CD14-positive monocyte (primary cell): ENCODE measurements at regions not wholly inside any gene's neighbourhood (a gene's known extent, or its start where the extent isn't known, plus 50 kb on each side); places are given as distances from the start of the nearest gene placed in this dataset.

Source experiments
- DNase-seq, 3 donors: peaks; one replicate each; pipeline ENCODE4 v3.0.0-alpha.2; 2011 to 2022
- H2AFZ ChIP-seq: 2 replicates; pipeline ENCODE4 v1.6.0; 2012; ENCODE audit warnings: mild to moderate bottlenecking, low read depth, low read length, inconsistent platforms; ENCODE audit not compliant: insufficient read depth, poor library complexity, severe bottlenecking
- H3K27ac ChIP-seq, 2 donors: 1 replicate in 1 of 2; 2 replicates in 1 of 2; pipeline ENCODE4 v1.5.1; 2012 to 2013; ENCODE audit warnings: low read length in 2 of 2, control low read depth in 1 of 2, inconsistent platforms in 1 of 2, low read depth in 1 of 2, mild to moderate bottlenecking in 1 of 2
- H3K27me3 ChIP-seq, 2 donors: one replicate each; pipeline versions ENCODE4 v1.6.0 to v1.6.1; 2011 to 2013; ENCODE audit warnings: low read length in 2 of 2; ENCODE audit not compliant: control insufficient read depth in 2 of 2, insufficient read depth in 2 of 2
- H3K36me3 ChIP-seq, 2 donors: replicated peaks in 1 of 2; 1 replicate in 1 of 2; 2 replicates in 1 of 2; pipeline versions ENCODE4 v1.5.1 to v1.6.1; 2012 to 2013; ENCODE audit warnings: low read length in 2 of 2, control low read depth in 1 of 2, inconsistent platforms in 1 of 2, mild to moderate bottlenecking in 1 of 2; ENCODE audit not compliant: insufficient read depth in 2 of 2, control insufficient read depth in 1 of 2
- H3K4me1 ChIP-seq, 2 donors: 1 replicate in 1 of 2; 2 replicates in 1 of 2; pipeline versions ENCODE4 v1.5.1 to v1.6.1; 2012 to 2013; ENCODE audit warnings: low read length in 2 of 2, control low read depth in 1 of 2, inconsistent platforms in 1 of 2, mild to moderate bottlenecking in 1 of 2, moderate library complexity in 1 of 2; ENCODE audit not compliant: insufficient read depth in 2 of 2, control insufficient read depth in 1 of 2
- H3K4me2 ChIP-seq: replicated peaks from 2 replicates; pipeline ENCODE3; 2012; ENCODE audit warnings: low read length, moderate library complexity, mild to moderate bottlenecking; ENCODE audit not compliant: poor library complexity, severe bottlenecking; ENCODE audit errors: extremely low read depth
- H3K4me3 ChIP-seq, 3 experiments: fragments of 200-600 bp in 1 of 3; sonication (generic) in 1 of 3; replicated peaks in 1 of 3; 1 replicate in 2 of 3; 2 replicates in 1 of 3; pipeline ENCODE4 v1.5.1; 2011 to 2013; ENCODE audit warnings: low read length in 3 of 3, mild to moderate bottlenecking in 3 of 3, control low read depth in 2 of 3, low read depth in 2 of 3, inconsistent platforms in 1 of 3, moderate library complexity in 1 of 3
- H3K79me2 ChIP-seq: 2 replicates; pipeline ENCODE4 v1.6.0; 2012; ENCODE audit warnings: mild to moderate bottlenecking, control low read depth, inconsistent platforms, low read length, moderate library complexity; ENCODE audit not compliant: insufficient read depth
- H3K9ac ChIP-seq: 2 replicates; pipeline ENCODE4 v1.6.0; 2017; ENCODE audit warnings: low read length, mild to moderate bottlenecking; ENCODE audit not compliant: insufficient read depth, poor library complexity, severe bottlenecking
- H3K9me3 ChIP-seq, 2 donors: replicated peaks in 1 of 2; 1 replicate in 1 of 2; 2 replicates in 1 of 2; pipeline versions ENCODE4 v1.5.1 to v1.6.1; 2012 to 2013; ENCODE audit warnings: low read length in 2 of 2, control low read depth in 1 of 2; ENCODE audit not compliant: control insufficient read depth in 1 of 2, insufficient read depth in 1 of 2
- H4K20me1 ChIP-seq: 2 replicates; pipeline ENCODE4 v1.6.0; 2012; ENCODE audit warnings: mild to moderate bottlenecking, low read length, control low read depth, moderate library complexity; ENCODE audit not compliant: insufficient read depth
- H3K27ac Mint-ChIP-seq, 7 donors: one replicate each; pipeline ENCODE4 v1.8.0; 2020; ENCODE audit warnings: mild to moderate bottlenecking in 7 of 7, mixed read lengths in 7 of 7, moderate library complexity in 6 of 7, inconsistent platforms in 2 of 7
- H3K27me3 Mint-ChIP-seq, 3 donors: one replicate each; pipeline ENCODE4 v1.8.0; 2021 to 2022; ENCODE audit warnings: low read depth in 3 of 3, mild to moderate bottlenecking in 3 of 3, mixed read lengths in 3 of 3, moderate library complexity in 3 of 3, inconsistent platforms in 1 of 3
- H3K36me3 Mint-ChIP-seq, 2 donors: one replicate each; pipeline ENCODE4 v1.8.0; 2020; ENCODE audit warnings: mixed read lengths in 2 of 2, inconsistent platforms in 1 of 2, mild to moderate bottlenecking in 1 of 2
- H3K4me1 Mint-ChIP-seq: one replicate; pipeline ENCODE4 v1.8.0; 2020; ENCODE audit warnings: mild to moderate bottlenecking, mixed read lengths
- H3K4me3 Mint-ChIP-seq, 2 donors: one replicate each; pipeline ENCODE4 v1.8.0; 2020; ENCODE audit warnings: mild to moderate bottlenecking in 2 of 2, mixed read lengths in 2 of 2, moderate library complexity in 1 of 2
- H3K9me3 Mint-ChIP-seq, 7 donors: one replicate each; pipeline ENCODE4 v1.8.0; 2020 to 2022; ENCODE audit warnings: mixed read lengths in 7 of 7, mild to moderate bottlenecking in 6 of 7, moderate library complexity in 6 of 7, inconsistent platforms in 2 of 7
- WGBS: methylation state at CpG from one replicate; pipeline ENCODE4 v1.1.5; 2013; ENCODE audit warnings: missing lambda C conversion rate; ENCODE audit not compliant: insufficient coverage; 5-methylcytosine and 5-hydroxymethylcytosine counted together
- intact Hi-C, 2 donors: fragments of 100-400 bp; cut with micrococcal nuclease; formaldehyde crosslinking; loops; one replicate each; pipeline versions ENCODE4 v1.15.0 to v1.15.1; 2023
- TF ChIP-seq, protein P1 (sequence below): fragments of 200-600 bp; IDR thresholded peaks from one replicate; pipeline ENCODE4 v1.8.0; 2022; ENCODE audit warnings: antibody characterized with exemption, mild to moderate bottlenecking

DNA sequence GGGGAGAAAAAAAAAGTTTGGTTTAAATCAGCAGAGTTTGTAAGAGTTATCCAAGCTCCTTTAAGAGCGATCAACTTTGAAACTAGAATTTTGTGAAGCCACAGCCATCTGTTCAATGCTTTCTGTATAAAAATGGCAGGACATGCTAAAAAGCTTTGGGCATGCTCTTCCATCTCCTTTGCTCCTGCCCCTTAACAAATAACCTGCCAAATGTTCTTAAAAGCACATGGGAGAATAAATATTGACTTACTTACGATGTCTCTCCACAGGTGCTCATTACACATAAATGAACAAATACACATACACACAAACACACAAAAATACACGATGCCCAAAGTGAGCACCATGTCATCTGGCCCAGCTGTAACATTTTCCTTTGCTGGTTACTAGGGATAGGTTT, 211.8 kb upstream of the DPH6 start:
- Histone ChIP-seq H3K4me2 (no peak overlapping the region), H4K20me1 (no peaks in the 10 kb centered on the region), H3K4me1 (no peaks in the 10 kb centered on the region), H3K79me2 (no peaks in the 10 kb centered on the region), H2AFZ (no peak overlapping the region), H3K27ac (no peak overlapping the region), H3K9ac (no peak overlapping the region), H3K36me3 (no peaks in the 10 kb centered on the region), H3K9me3 (no peaks in the 10 kb centered on the region), H3K27me3 (no peaks in the 10 kb centered on the region), H3K4me3 (no peak overlapping the region)
- Mint-ChIP-seq H3K9me3 (peaks cover 0 to 2% (median 0%) of the 10 kb centered on the region in 7 donors), H3K36me3 (no peaks in the 10 kb centered on the region), H3K27ac (no peak overlapping the region), H3K4me3 (no peak overlapping the region), H3K4me1 (no peaks in the 10 kb centered on the region), H3K27me3 (peaks cover 0 to 1% (median 0%) of the 10 kb centered on the region in 3 donors)
- intact Hi-C loops, result no loop called here
- WGBS, result 100% methylated on average over 1 of the region's 3 CpGs
- DNase-seq, result no peak
- TF ChIP-seq, protein P1, sequence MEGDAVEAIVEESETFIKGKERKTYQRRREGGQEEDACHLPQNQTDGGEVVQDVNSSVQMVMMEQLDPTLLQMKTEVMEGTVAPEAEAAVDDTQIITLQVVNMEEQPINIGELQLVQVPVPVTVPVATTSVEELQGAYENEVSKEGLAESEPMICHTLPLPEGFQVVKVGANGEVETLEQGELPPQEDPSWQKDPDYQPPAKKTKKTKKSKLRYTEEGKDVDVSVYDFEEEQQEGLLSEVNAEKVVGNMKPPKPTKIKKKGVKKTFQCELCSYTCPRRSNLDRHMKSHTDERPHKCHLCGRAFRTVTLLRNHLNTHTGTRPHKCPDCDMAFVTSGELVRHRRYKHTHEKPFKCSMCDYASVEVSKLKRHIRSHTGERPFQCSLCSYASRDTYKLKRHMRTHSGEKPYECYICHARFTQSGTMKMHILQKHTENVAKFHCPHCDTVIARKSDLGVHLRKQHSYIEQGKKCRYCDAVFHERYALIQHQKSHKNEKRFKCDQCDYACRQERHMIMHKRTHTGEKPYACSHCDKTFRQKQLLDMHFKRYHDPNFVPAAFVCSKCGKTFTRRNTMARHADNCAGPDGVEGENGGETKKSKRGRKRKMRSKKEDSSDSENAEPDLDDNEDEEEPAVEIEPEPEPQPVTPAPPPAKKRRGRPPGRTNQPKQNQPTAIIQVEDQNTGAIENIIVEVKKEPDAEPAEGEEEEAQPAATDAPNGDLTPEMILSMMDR, result no peak

GRCh38 chr15:35764661-35765519, 218.9 kb upstream of the DPH6 start:
- Histone ChIP-seq H3K27me3 (no peaks in the 10 kb centered on the region), H2AFZ (no peak overlapping the region), H3K79me2 (no peaks in the 10 kb centered on the region), H3K4me2 (no peak overlapping the region), H3K27ac (no peak overlapping the region), H3K36me3 (no peaks in the 10 kb centered on the region), H4K20me1 (no peaks in the 10 kb centered on the region), H3K4me3 (no peak overlapping the region), H3K9ac (no peak overlapping the region), H3K4me1 (no peaks in the 10 kb centered on the region), H3K9me3 (no peaks in the 10 kb centered on the region)
- TF ChIP-seq, protein P1, result no peak
- no peak overlapping the region for H3K27ac Mint-ChIP-seq
- no peaks in the 10 kb centered on the region for H3K4me1 Mint-ChIP-seq
- intact Hi-C loops, result no loop called here
- H3K36me3 Mint-ChIP-seq, result no peaks in the 10 kb centered on the region
- 93% methylated on average over 3 of the region's 5 CpGs for WGBS
- no peak for DNase-seq
- no peak overlapping the region for H3K4me3 Mint-ChIP-seq
- peaks cover 0 to 3% (median 1%) of the 10 kb centered on the region in 3 donors for H3K27me3 Mint-ChIP-seq
- peaks cover 0 to 2% (median 0%) of the 10 kb centered on the region in 7 donors for H3K9me3 Mint-ChIP-seq
